Liver (tissue), 3 donors: ENCODE measurements at regions not wholly inside any gene's neighbourhood (a gene's known extent, or its start where the extent isn't known, plus 50 kb on each side); places are given as distances from the start of the nearest gene placed in this dataset.

ENCODE experiments used
- ATF3 ChIP-seq: IDR thresholded peaks from 2 replicates; pipeline ENCODE4 v1.6.1; 2016; ENCODE audit warnings: antibody characterized with exemption
- CTCF ChIP-seq: fragments of 150-350 bp; IDR thresholded peaks from 2 replicates; pipeline ENCODE4 v1.5.1; 2017; ENCODE audit warnings: improper control_type of control experiment, low read depth, low read length; ENCODE audit not compliant: missing input control
- FOXA1 ChIP-seq: IDR thresholded peaks from 2 replicates; pipeline ENCODE4 v1.6.1; 2016; ENCODE audit warnings: antibody characterized with exemption
- GABPA ChIP-seq, 2 donors: IDR thresholded peaks in 1 of 2; conservative IDR thresholded peaks in 1 of 2; 2 replicates each; pipeline ENCODE4 v1.6.1; 2016; ENCODE audit warnings: antibody characterized with exemption in 2 of 2, mild to moderate bottlenecking in 1 of 2, moderate library complexity in 1 of 2
- YY1 ChIP-seq: IDR thresholded peaks from 2 replicates; pipeline ENCODE4 v1.6.1; 2016; ENCODE audit warnings: antibody characterized with exemption, mild to moderate bottlenecking
- TF ChIP-seq, protein P1 (sequence below): IDR thresholded peaks from 2 replicates; pipeline ENCODE4 v1.6.1; 2016; ENCODE audit warnings: antibody characterized with exemption, mild to moderate bottlenecking
- donor health status: healthy.
- donor health status: healthy.

- TF ChIP-seq YY1: no peak
- no peak for TF ChIP-seq CTCF
- TF ChIP-seq FOXA1: no peak
- no peak for TF ChIP-seq GABPA (IDR thresholded peaks at IDR 0.05 in 1 of 2, conservative IDR thresholded peaks at IDR 0.05 in 1 of 2)
- TF ChIP-seq, protein P1, sequence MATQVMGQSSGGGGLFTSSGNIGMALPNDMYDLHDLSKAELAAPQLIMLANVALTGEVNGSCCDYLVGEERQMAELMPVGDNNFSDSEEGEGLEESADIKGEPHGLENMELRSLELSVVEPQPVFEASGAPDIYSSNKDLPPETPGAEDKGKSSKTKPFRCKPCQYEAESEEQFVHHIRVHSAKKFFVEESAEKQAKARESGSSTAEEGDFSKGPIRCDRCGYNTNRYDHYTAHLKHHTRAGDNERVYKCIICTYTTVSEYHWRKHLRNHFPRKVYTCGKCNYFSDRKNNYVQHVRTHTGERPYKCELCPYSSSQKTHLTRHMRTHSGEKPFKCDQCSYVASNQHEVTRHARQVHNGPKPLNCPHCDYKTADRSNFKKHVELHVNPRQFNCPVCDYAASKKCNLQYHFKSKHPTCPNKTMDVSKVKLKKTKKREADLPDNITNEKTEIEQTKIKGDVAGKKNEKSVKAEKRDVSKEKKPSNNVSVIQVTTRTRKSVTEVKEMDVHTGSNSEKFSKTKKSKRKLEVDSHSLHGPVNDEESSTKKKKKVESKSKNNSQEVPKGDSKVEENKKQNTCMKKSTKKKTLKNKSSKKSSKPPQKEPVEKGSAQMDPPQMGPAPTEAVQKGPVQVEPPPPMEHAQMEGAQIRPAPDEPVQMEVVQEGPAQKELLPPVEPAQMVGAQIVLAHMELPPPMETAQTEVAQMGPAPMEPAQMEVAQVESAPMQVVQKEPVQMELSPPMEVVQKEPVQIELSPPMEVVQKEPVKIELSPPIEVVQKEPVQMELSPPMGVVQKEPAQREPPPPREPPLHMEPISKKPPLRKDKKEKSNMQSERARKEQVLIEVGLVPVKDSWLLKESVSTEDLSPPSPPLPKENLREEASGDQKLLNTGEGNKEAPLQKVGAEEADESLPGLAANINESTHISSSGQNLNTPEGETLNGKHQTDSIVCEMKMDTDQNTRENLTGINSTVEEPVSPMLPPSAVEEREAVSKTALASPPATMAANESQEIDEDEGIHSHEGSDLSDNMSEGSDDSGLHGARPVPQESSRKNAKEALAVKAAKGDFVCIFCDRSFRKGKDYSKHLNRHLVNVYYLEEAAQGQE: no peak
- no peak for TF ChIP-seq ATF3
These were observed 372.8 kb upstream of the KITLG start for GRCh38 chr12:88953029-88953586.
